OCI-LY7 (cell line): ENCODE measurements at regions not wholly inside any gene's neighbourhood (a gene's known extent, or its start where the extent isn't known, plus 50 kb on each side); places are given as distances from the start of the nearest gene placed in this dataset.

Experiments used
- EZH2phosphoT487 ChIP-seq: fragments of 200-600 bp; sonication (generic); IDR thresholded peaks from 2 replicates; pipeline ENCODE4 v1.6.1; 2018; ENCODE audit warnings: low read depth, borderline replicate concordance, mild to moderate bottlenecking, mixed run types, antibody characterized with exemption, low read length, moderate library complexity, mixed read lengths
- TF ChIP-seq, protein P1 (sequence below): fragments of 200-600 bp; sonication (generic); conservative IDR thresholded peaks from 2 replicates; pipeline ENCODE4 v1.5.1; 2014; ENCODE audit warnings: mild to moderate bottlenecking, antibody characterized with exemption, low read length, moderate library complexity, mixed read lengths

DNA sequence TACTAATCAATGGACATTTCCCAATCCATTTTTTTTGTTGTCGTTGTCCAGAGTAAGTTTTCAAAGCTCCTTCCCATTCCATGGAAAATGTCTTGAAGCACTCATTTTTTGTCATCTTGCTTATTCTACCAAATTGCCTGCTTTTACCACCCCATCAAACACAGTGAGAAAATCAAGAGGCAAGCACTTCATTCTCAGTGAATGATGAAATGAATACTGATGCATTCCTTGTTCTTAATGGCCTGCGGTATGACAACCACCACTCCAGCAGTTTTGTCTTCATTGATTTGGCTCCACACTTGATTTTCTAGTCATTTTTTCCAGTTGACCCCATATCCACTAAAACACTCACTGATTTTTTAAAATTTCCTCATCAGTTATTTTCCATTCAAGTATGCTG is 193.5 kb upstream of the ANKH start:
- TF ChIP-seq, protein P1, sequence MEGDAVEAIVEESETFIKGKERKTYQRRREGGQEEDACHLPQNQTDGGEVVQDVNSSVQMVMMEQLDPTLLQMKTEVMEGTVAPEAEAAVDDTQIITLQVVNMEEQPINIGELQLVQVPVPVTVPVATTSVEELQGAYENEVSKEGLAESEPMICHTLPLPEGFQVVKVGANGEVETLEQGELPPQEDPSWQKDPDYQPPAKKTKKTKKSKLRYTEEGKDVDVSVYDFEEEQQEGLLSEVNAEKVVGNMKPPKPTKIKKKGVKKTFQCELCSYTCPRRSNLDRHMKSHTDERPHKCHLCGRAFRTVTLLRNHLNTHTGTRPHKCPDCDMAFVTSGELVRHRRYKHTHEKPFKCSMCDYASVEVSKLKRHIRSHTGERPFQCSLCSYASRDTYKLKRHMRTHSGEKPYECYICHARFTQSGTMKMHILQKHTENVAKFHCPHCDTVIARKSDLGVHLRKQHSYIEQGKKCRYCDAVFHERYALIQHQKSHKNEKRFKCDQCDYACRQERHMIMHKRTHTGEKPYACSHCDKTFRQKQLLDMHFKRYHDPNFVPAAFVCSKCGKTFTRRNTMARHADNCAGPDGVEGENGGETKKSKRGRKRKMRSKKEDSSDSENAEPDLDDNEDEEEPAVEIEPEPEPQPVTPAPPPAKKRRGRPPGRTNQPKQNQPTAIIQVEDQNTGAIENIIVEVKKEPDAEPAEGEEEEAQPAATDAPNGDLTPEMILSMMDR = no peak
- TF ChIP-seq EZH2phosphoT487 = no peak
